ENCODE measurements at regions not wholly inside any gene's neighbourhood (a gene's known extent, or its start where the extent isn't known, plus 50 kb on each side); places are given as distances from the start of the nearest gene placed in this dataset.

DNA sequence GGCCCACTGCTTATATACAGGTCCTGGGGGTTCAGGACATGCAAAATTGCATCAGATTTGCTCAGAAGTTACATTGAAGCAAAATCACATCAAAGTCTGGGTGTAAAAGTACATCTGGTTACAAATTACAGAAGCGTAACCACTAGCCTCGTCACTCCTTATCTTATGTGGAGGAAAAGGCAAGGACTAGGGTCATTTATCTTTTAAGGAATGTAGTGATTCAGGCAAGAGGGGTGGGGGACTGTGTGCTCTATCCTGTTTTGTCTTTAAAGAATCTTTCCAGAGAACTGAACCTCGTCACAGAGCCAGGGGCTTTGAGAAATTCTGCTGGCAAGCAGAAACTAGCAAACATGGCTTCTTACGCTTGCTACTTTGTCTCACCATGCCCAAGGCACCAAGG lies 61.1 kb upstream of the RAB4A start:
- no peak for DNase-seq (ENCODE audit: low spot score)

DNA sequence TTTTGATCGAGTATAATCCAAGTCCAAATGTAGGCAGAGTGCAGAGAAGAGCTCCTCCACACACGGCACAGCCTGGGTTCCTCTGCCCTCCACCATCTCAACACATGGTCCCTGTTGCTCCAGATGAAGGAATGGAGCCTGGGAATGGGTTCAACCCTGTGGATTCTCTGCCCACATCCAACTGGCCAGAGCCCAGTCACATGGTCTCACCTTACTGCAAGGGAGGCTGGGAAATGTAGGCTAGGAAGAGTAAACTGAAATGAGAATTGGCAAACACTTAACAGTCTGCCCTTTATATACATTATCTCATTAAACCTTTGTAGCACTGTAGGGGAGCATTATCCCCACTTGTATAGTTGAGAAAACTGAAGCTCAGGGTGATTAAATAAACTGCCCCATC lies 60.1 kb upstream of the RAB4A start:
- no peak for DNase-seq (ENCODE audit: low spot score)

DNA sequence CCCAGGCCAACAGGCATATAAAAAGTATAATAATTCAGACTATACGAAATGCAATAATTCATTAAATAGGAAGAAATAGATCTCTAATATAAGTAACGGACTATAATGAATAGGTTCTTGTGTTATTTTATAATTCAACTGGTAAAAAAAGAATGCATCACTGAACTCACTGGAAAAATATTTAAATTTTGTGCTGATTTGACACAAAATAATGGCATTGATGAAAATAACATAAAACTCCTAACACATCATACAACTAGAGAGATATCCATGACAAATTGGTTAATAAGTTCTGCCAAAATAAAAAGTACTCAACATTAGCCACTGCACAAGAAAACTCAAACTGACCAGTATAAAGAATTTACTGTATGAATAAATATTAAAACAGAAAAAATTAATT lies 57.1 kb upstream of the RAB4A start:
- DNase-seq (ENCODE audit: low spot score): no peak

DNA sequence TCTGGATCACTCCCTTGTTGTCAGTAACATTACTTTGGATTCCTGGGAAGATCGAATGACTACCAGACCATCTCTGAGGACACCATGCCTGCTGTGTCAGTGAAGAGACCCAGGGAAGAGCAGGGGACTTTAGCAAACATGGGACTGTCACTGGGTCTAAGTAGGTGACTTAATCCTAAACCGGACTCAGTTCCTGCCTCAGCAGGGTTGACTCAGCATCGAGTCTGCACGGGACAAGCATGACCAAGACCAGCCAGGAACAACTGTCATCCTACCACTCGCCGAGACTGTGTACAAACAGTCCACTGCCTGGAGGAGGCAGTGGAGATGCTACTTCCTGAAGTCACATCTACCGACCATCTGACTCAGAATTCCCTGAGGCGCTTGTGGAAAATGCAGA lies 53.2 kb upstream of the RAB4A start:
- DNase-seq (ENCODE audit: low spot score): no peak

DNA sequence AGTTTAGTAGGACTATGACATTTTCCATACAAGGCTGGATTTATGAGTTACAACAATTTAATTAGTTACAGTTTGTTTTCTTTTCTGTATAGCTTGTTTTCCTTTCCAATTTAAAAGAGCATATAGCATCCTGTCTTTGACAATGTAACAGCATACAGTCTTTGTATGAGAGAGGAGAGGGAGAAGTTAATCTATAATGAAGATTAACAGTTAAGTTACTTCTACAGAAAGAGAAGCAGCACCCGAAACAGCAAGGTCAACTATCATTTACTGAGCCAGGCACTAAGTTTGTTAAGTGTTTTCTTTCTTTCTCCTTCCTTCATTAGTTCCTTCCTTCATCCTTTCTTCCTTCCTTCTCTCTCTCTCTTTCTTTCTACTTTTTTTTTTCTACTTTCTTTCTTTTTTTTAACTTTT lies 52.3 kb upstream of the RAB4A start:
- no peak for DNase-seq (ENCODE audit: low spot score)

DNA sequence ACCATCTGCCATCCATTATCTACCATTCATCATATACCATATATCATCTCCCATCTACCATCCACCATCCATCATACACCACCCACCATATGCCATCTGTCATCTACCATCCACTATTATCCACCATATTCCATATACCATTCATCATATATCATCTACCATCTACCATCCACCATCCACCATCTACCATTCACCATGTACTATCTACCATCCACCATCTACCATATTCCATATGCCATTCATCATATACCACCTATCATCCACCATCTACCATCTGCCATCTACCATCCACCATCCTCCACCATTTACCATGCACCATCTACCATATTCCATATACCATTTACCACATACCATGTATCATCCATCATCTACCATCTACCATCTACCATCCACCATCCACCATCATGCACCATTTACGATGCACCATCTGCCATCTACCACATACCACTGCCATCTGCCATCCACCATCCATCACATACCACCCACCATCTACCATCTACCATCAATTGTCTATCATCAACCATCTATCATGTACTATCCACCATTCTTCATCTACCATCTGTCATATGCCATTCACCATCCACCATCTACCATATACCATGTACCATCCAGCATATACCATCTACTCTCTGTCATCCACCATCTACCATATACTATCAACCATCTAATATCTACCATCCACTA lies 50.6 kb upstream of the RAB4A start:
- no peak for DNase-seq (ENCODE audit: low spot score)

DNA sequence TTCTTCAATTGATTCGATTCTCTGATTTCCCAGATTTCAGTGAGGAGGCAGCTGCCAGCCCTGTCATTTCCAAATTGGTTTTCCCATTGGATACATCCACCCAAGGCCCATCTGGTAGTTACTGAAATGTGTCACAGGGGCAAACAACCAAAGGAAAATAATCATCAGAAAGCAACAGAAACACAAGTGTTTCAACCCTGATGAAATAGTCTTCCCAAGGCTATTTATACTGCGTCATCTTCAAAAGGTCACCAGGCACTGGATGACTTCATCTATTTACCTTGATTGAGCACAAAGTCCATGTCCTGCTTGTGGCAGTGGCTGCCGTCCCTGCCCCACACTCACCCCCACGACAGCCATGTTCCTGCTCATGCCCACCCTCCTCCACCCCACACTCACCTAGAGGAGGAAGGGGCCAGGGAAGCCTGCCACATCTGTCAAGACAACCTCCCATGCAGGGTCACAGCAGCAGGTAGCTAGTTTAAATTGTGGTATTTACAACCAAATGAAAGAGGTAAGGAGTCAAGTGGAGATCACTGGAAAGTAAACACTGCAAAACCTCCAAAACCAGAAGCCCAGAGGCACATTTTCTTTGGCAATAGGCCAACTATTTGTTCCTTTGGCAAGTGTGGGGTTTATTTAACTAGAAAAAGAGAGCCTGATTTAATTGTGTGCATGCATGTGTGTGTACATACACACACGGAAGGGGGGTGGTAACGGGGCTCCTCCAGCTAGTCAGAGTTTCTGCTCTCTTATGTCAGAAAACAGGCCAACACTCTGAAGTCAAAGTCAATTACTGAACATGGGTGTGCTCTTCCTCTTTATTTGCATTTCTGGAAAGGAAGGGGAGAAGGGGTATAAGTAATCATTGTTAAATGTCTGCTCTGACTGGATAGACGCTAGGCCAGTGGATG lies 49.5 kb upstream of the RAB4A start:
- DNase-seq (ENCODE audit: low spot score): no peak
